ENCODE measurements at regions not wholly inside any gene's neighbourhood (a gene's known extent, or its start where the extent isn't known, plus 50 kb on each side); places are given as distances from the start of the nearest gene placed in this dataset.

- TF ChIP-seq CHD2 (IDR thresholded peaks at IDR 0.05; ENCODE audit: low read depth, low read length) = no peak
- no peak for TF ChIP-seq EZH2 (IDR thresholded peaks at IDR 0.05; ENCODE audit: borderline replicate concordance, low read depth, low read length)
- no peak for TF ChIP-seq ZBTB40 (IDR thresholded peaks at IDR 0.05)
- TF ChIP-seq ZBTB40 (CRISPR knock-in tag; IDR thresholded peaks at IDR 0.05) = no peak
Measured at GRCh38 chr13:29987340-29987739, 136.9 kb upstream of the UBL3 start.
